ENCODE measurements at regions not wholly inside any gene's neighbourhood (a gene's known extent, or its start where the extent isn't known, plus 50 kb on each side); places are given as distances from the start of the nearest gene placed in this dataset.

- no peak for DNase-seq (ENCODE audit: extremely low read depth, low read depth)
- TF ChIP-seq CTCF (IDR thresholded peaks at IDR 0.05; ENCODE audit: low read depth, low read length, missing control alignments) = no peak
- H3K4me3 ChIP-seq (replicated peaks; ENCODE audit: low read depth, low read length) = no peak overlapping the region
These were observed 79.4 kb upstream of the EPHA7 start for GRCh38 chr6:93498713-93499112.

GRCh38 chr6:93496548-93496947, 77.2 kb upstream of the EPHA7 start:
- no peak for TF ChIP-seq CTCF (IDR thresholded peaks at IDR 0.05; ENCODE audit: low read depth, low read length, missing control alignments)
- H3K4me3 ChIP-seq (replicated peaks; ENCODE audit: low read depth, low read length) = no peak overlapping the region
- DNase-seq (ENCODE audit: extremely low read depth, low read depth) = no peak

DNA sequence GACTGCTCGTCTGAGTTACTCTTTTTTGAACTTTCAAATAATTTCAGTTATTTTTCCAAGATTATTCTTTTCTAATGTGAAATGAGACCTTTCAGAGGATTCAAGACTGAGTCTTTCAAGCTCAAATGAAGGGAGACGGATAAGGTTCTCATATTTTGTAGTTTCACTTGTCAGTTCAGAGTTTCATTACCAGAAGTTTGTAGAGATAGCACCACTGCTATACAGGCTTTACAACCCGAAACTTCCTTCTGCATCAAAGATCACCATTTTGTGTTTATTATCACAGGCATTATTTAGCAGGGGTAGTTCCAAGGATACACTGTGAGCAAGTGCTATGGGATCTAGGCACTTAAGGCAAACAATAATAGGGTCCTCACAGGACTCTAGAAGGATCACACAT, 74.7 kb upstream of the EPHA7 start:
- no peak for TF ChIP-seq CTCF (IDR thresholded peaks at IDR 0.05; ENCODE audit: low read depth, low read length, missing control alignments)
- no peak overlapping the region for H3K4me3 ChIP-seq (replicated peaks; ENCODE audit: low read depth, low read length)
- no peak for DNase-seq (ENCODE audit: extremely low read depth, low read depth)

GRCh38 chr6:93474733-93475179, 55.4 kb upstream of the EPHA7 start:
- DNase-seq (ENCODE audit: extremely low read depth, low read depth) = no peak
- H3K4me3 ChIP-seq (replicated peaks; ENCODE audit: low read depth, low read length) = no peak overlapping the region
- TF ChIP-seq CTCF (IDR thresholded peaks at IDR 0.05; ENCODE audit: low read depth, low read length, missing control alignments) = no peak

- TF ChIP-seq CTCF (IDR thresholded peaks at IDR 0.05; ENCODE audit: low read depth, low read length, missing control alignments) = no peak
These were observed 51.9 kb upstream of the EPHA7 start for GRCh38 chr6:93471281-93471680.

More at GRCh38 chr6:93471281-93471680, 51.9 kb upstream of the EPHA7 start:
- DNase-seq (ENCODE audit: extremely low read depth, low read depth) = no peak
- H3K4me3 ChIP-seq (replicated peaks; ENCODE audit: low read depth, low read length) = no peak overlapping the region
